Ecto neural progenitor cell (in vitro differentiated cells): ENCODE measurements at regions not wholly inside any gene's neighbourhood (a gene's known extent, or its start where the extent isn't known, plus 50 kb on each side); places are given as distances from the start of the nearest gene placed in this dataset.
"Not testable (repeated sequence)": the region's sequence is repeated elsewhere in the genome, so short reads cannot be mapped to it uniquely, and the experiment has no call there.

Source experiments
- DNase-seq: peaks from one replicate; pipeline ENCODE4 v3.0.0-alpha.2; 2018; ENCODE audit warnings: low spot score

DNA sequence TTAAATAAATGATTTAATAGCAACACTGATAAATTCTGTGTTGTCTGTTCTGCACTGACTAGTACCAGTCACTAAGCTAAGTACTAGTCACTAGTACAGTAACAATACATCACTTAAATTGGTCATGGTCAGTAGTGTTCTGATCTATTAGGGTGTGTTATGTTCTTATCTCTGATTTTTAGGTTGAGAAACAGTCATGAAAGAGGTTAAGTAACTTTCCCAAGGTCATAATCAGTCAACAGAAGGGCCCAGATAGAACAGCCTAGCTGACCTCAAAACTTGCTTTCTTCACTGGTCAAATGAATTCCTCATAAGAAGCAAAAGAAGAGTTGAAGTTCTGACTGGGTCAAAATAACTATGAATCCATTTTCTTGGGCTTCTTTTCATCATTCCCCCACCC lies 1492.7 kb downstream of the MAT2B start:
- DNase-seq = no peak

DNA sequence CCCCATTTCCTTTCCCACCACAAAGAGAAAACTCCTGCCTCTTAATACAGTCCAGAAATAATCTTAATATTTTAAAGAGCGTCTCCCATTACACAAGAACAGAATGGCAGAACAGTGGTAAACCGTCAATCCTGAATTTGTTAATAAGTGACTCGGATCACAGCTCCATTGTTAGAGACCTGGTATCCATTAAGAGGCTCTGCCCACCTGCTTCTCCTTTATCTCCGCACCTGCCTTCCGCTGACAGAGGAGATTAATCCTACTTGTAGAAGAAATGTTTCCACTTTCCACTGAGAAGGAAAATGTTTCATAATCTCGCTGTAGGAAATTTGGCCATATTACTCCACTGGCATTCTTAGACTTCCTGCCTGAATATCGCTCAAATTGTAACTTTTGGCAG lies 1493.2 kb downstream of the MAT2B start:
- DNase-seq = no peak

DNA sequence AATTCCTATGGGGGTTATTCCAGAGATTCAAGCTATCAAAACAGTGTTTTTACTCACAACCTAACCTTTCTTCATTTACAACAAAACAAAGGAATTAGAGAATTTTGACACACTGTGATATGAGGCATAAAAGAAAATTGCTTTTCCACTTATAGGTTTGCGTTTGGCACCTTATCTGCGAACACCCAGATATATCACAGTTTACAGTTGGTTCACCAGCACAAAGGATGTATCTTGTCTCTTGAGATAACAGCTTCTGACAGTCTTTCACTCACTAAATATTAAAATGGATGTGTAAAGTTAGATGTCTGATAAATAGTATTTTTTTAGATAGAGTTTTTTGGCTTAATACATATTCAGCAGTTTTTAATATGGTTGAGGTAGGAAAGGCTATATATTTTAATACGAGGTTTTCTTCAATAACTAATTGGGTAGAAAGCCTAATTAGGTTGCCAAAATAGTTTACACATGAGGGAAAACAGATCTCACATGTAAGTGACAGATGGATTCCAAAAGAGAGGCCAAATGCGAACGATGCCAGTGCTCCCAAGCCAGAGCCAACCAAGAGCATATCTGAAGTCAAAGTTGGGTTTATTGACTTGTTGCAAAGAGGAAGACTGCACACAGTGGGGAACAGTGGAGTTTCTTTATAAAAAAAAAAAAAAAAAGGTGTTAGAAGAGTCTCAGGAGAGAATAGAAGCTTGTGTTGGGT lies 1495.2 kb downstream of the MAT2B start:
- DNase-seq = no peak

DNA sequence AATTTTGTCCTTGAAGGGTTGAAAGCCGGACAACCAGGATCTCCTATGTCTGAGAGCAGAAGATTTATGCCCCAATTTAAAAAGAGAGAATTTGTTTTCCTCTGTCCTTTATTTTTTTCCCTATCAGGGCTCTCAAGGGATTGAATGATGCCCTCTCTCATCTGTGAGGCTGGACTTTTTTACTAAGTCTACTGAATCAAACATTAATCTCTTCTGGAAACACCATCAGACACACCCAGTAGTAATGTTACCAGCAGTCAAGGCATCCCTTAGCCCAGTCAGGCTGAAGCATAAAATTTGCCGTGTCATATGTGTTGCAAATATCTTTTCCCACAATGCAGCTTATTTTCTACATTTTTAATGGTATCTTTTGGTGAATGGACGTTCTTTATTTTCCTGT lies 1497.9 kb downstream of the MAT2B start:
- DNase-seq = no peak

DNA sequence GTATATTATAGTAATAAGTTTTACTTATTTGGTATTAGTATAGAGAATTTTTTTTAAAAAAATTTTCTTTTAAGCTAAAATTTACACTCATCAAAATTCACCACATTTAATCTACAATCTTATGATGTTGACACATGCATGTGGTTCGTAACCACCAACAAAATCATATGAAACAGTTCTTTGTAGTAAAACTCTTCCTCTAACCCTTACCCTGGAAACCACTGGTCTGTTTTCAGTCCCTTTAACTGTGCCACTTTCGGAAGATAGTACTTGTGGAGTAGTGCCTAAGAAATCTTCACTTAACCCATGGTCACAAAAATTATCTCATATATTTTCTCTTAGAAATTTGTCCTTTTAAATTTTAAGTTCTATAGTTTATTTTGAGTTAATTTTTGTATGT lies 1498.8 kb downstream of the MAT2B start:
- no peak for DNase-seq

DNA sequence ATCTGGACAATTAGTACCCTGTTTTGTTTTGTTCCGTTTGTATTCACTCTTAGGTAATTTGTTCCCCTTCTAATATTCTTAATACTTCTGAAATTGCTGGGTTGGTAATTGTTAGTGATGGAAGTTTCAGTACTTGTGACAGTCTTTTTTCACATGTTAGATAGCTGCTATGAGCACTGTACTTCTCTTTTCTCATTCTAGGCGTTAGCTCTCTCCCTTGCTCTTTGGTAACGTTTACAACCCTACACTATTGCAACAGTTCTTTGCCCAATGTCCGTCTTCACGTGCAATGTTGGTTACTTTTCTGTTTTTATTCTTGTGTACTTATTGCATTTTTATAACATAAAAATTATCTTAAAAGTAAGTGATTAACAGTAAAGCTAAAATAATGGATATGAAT lies 1509.0 kb downstream of the MAT2B start:
- no peak for DNase-seq

DNA sequence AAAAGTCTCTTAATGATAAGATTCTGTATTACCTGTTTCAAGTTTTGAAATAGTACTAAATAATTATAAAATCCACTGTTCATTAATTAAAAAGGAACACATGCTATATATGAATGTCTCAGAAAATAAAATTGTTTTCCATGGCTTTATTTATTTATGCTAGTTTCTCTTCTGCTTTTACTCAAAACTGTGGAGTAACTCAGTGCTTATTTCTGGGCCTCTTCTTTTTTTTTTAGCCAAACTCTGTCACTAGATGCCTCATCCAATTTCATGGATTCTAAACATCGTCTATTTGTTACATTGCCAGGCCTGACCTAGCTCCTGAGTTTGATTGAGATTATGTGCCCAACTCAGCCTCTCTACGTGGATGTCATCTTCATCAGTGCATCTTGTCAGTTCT lies 1509.7 kb downstream of the MAT2B start:
- DNase-seq = no peak

DNA sequence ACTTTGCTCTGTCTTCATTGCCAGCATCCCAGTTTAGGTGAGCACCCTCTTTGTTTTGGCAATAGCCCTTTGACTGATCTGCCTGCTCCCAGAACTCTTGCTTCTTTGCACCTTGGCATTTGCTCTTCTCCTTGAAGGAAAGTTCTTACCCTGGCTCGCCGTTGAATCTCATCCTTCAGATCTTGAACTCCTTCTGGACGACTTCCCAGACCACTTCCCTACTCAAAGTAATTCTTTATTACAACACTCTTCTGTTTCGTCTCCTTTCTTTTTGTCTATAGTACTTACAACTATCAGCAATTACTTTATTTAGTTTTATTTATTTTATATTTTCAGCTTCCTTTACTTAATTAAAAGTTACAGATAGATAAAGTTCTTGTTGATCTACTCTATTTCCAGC lies 1510.1 kb downstream of the MAT2B start:
- no peak for DNase-seq

DNA sequence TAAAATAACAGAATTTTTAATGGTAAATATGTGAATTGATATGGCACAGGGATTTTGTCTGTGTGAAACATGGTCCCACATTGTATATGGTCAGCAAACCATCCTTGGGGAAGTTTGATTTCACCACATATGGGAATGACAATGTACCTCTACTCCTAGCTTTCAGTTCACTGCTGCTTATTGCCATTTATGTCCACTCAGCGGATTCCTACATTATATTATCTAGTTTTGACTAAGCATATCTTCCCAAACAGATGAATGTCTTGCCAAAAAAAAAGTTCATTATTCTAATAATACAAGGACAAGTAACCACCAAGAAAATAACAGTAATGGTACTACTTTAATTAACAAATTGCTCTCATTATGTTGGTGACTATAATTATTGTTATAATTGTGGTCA lies 1521.6 kb downstream of the MAT2B start:
- DNase-seq = no peak

DNA sequence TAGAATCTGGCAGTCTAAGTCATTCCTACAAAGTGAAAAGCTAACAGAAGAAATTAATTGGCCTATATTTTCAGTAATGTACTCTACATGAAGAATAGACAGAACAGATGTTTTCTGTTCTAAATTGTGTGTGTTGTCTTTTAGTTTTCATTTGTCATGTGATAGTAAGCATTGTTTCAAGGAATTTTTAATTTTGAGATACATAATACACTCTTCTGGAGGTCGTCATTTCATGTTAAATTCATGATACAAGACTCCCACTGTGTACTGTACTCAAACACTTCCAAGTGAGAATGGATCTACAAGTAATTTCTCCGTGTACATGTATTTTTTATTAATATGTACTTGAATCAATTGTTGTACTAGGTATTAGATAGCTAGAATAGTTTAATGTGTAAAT lies 1522.9 kb downstream of the MAT2B start:
- DNase-seq = no peak

DNA sequence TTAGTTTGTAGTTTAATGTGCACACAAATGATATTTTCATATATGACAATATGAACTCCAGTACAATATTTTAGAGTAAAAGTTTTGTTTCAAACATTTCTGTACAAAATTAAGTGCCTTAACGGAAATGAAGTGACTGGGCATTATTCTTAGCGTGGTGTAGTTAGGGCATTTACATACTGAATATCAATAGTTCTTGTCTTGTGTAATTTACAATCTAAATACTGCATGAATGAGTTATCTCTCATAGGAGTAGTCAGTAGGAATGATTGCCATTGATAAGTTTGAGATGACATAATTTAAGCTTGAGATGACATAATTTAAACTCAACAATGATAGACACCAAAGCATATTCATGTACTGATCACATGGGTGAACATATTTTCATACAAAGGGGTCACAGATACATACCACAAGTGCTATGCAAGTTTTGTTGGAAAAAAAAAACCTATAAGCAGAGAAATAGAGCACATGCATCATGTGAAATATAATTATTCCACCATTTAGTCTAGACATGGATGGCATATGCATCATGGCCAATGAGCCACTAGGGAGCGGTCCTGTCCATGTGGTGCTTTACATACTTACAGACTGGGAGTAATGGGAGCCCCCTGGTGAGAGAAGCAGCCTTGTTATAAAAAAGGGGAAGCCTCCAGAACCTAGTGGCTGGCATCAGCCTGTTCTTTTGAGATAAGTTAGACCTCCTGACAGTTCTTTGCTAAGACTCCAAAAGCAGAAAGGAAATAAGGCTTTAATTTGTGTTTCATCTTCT lies 1523.9 kb downstream of the MAT2B start:
- no peak for DNase-seq

DNA sequence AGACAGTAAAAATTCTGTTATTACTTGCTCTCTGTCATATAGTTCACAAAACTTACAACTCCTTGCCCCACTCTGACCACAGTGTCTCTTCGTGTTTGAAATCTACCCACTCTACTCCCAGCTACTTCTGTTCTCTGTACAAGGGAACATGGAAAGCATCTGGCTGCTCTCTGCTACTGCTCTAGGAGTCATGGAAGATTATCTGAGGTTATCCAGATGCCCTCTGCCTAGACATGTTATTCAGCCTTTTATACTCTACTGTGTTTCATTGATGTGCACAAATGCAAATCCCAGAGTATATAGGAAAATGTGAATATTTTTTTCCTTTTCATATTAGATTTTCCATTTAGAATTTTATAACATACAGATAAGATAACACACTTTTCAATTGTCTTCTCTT lies 1525.6 kb downstream of the MAT2B start:
- no peak for DNase-seq

DNA sequence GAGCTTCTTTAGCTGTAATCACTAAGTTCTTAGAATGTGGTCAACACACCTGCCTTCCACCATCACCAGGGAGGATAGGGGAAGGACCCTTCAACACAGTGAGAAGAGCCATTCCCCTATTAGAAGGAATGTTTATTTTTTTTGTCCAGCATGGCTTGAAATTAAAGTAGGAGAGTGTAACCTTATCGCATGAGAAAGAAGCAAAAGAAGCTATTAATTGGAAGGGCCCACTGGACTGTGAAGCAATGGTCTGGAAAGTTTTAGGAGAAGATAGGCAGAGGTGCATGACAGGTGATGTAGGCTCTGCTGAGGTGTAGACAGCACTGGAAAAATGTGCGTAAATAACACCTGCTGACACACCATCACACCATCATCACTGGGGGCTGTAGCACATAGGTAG lies 1526.0 kb downstream of the MAT2B start:
- no peak for DNase-seq

DNA sequence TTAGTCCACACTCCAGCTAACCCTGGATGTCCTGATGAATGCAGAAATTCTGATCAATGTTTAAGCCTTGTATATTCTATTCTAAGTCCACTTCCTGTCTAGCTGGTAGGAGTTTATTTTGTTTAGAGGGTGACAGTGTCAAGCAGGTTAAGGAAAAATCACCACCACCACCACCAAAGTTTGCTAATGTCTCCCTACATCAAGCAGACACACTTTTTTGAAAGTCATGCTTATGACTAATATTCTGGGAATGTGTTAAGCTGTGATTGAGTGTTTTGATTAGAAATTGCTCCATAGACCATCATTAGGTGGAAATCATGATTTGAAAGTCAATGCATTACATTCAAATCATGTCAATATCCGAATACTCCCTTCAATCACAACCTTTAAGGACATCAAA lies 1530.1 kb downstream of the MAT2B start:
- no peak for DNase-seq

DNA sequence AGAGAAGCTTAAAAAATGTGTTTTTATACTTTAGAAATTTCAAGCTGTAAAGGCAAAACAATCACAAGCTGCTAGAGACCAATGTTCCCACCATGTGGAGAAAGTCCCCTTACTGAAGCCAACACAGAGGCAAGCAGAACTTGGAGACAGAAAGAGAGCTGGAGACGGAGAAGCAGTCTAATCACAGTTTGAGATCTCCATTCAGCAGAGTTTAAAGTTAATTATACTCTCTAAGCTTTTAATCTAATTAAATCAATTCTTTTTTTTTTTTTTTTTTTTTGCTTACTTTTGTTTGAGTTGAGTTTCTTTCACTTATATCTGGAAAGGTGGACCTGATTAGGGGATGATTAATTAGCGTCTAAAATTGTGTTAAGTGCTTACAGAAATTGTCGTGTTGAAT lies 1534.3 kb downstream of the MAT2B start:
- no peak for DNase-seq

DNA sequence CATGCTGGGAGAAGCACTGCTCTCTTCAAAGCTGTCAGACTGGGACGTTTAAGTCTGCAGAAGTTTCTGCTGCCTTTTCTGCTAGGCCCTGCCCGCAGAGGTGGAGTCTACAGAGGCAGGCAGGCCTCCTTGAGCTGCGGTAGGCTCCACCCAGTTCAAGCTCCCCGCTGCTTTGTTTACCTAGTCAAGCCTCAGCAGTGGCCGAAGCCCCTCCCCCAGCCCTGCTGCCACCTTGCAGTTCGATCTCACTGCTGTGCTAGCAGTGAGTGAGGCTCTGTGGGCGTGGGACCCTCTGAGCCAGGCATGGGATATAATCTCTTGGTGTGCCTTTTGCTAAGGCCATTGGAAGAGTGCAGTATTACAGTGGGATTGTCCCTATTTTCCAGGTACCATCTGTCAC lies 1540.5 kb downstream of the MAT2B start:
- DNase-seq = not testable (repeated sequence)

DNA sequence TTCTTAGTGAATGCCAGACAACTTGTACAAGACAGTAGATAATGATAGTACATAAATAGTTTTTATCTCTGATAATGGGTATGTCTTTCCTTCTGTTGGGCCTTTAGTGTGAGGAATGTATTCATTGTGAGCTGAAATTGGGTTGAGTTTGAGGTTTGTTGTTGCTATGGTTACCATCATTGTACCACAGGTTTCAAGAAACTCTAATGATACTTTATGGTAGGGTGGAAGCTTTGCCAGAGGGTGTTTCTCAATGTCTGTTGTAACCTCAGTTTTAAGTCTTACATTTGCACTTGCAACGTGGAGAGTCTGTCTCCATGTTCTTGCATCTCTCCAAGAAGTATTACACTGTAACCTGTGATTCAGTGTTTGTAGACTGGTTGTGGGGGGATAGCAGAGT lies 1550.1 kb downstream of the MAT2B start:
- no peak for DNase-seq

DNA sequence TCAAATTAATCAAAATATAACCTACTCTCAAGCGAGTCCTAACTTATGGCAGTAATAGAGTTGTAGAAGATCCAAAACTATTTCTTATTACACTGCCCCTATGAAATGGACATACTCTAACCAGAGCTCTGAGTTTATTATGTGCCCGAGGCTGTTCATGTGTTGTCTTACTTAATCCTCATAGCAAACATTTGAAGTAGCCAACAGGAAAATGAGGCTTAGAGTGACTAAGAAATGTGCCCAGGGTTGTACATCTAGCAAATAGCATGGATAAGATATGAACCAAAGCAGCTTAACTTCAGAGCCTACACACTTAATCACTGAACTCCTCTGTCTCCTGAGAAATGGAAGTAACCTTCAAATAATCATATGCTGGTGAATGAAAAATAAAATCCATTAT lies 1551.7 kb downstream of the MAT2B start:
- no peak for DNase-seq

DNA sequence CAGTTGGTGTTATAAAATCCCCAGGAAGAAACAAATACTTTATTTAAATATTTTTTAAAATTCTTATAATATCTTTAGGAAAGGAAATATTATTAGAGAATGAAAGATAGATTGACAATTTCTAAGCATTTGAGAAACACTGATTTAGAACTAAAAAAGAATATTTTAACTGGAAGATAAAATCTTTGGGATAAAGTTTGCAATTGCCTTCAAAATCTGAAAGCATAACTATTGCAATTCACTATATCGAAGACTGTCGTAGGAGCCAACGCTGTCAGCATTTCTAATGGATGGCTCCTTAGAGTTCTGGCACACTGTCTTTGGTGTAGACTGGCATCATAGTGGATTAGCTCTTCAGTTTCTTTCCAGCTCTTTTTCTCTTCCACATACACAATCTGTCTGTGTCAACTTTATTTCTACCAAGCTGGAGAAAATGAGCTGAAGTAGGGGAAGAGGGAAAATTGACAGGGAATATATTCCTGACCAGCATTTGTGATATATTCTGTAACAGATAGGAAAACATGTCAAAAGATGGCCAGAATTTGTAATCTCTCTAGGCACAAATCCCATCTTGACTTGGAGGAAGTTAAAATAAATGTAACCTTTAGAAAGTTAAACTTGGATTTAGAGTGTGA lies 1561.4 kb downstream of the MAT2B start:
- DNase-seq = no peak

DNA sequence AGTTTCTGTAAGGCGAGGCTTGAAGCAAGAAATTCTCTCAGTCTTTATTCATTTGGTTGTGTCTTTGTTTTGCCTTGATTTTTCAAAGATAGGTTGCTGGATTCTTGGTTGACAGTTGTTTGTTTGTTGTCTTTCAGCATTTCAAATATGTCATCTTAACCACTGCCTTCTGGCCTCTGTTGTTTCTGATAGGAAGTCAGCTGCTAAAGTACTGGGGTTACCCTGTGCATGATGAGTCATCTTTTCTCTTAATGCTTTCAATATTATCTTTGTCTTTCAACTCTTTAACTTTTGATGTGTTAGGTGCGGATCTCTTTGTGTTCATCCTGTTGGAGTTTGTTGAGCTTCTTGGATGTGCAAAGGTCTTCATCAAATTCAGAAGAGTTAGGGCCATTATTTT lies 1571.3 kb downstream of the MAT2B start:
- no peak for DNase-seq

DNA sequence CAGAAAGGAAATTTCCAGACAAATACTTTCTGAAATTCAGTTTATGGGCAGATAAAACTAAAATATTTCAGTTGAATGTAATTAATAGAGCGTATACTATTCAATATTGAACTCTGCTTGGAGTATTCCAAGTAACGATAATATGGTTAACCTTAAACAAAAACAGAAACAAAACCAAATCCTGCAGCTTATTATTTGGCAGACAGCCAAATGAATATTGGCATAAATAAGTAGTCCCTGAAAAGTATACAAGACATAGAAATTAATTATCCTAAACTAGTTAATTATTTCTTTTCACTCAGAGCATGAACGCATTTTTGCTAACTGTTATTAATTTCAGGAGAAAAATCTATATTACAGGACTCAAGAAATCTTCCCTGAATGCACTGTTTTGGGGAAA lies 1574.0 kb downstream of the MAT2B start:
- no peak for DNase-seq

DNA sequence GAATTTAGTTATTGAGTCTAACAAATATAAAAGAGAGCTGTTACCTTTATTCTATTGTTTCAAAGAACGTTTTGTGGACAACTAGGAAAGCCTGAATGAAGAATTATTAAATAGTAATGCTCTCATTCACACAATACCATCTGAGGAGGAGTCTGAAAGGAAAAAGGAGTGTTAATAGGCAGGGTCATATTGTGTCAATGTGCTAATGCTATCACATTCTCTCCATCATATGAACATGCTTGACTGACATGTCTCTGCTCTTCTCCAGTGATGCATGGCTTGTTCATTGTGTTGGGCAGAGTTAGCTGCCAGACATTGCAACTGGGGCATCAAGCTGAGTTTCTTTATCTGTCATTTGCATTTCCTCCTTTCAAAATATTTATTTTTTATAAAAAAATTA lies 1578.0 kb downstream of the MAT2B start:
- no peak for DNase-seq

DNA sequence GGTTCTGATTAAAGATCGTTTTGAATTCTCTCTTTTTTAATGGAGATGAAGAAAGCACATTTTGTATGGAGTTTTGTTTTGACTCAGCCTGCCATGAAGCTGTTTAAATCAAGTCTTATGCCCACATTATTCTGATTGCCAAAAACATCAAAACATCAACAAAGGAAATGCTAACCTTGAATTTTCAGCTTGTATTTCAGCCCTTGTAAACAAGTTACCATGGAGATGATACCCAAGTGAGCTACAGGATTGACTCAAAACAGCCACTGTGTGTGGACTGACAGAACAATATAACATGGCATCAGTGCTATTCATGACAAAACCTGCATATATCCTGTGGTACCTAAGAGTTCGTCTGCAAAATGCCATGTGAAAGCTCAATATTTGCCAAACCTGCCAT lies 1581.0 kb downstream of the MAT2B start:
- no peak for DNase-seq

DNA sequence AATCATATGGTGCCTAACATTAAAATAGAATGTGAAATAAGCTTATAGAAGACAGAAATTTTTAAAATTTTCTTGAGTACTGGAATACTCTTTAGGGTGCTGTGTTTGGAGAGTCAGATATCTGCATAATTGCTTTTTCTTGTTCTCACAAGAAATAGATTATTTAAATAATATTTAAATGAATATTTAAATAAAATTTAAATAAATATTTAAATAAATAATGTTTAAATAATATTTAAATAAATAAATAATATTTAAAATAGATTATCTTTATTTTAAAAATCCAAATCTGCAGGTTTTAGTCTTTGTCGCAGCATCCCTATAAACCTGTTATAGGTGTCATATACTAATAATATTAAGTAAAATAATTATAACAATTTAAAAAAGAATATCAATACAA lies 1589.4 kb downstream of the MAT2B start:
- DNase-seq = no peak
